BJ (cell line): ENCODE measurements at regions not wholly inside any gene's neighbourhood (a gene's known extent, or its start where the extent isn't known, plus 50 kb on each side); places are given as distances from the start of the nearest gene placed in this dataset.

ENCODE experiments used
- CTCF ChIA-PET: fragments of 350-600 bp; formaldehyde crosslinking; extraction: SDS; loops from one replicate; lab custom pipeline; 2021; ENCODE audit warnings: antibody characterized with exemption, inconsistent platforms; lab: Yijun Ruan, JAX
- POLR2A ChIA-PET: fragments of 300-600 bp; sonication (Branson Sonifier 250); formaldehyde crosslinking; extraction: SDS; loops from one replicate; lab custom pipeline; 2021; ENCODE audit warnings: antibody characterized with exemption; lab: Charles Lee
- DNase-seq: peaks from one replicate; pipeline ENCODE4 v3.0.0-alpha.2; 2011; ENCODE audit warnings: low read depth
- H3K27me3 ChIP-seq: 2 replicates; pipeline ENCODE4 v1.6.0; 2011; ENCODE audit warnings: low read length; ENCODE audit not compliant: control insufficient read depth, insufficient read depth
- H3K36me3 ChIP-seq: 2 replicates; pipeline ENCODE4 v1.5.1; 2011; ENCODE audit warnings: low read length; ENCODE audit not compliant: control insufficient read depth, insufficient read depth
- H3K4me3 ChIP-seq: 2 replicates; pipeline ENCODE4 v1.5.1; 2011; ENCODE audit warnings: low read depth, mild to moderate bottlenecking, control low read depth, low read length
- TF ChIP-seq, protein P1 (sequence below): IDR thresholded peaks from 2 replicates; pipeline ENCODE4 v1.5.1; 2011; ENCODE audit warnings: low read depth, mild to moderate bottlenecking, control low read depth, inconsistent platforms, low read length, moderate library complexity; ENCODE audit not compliant: insufficient read depth

DNA sequence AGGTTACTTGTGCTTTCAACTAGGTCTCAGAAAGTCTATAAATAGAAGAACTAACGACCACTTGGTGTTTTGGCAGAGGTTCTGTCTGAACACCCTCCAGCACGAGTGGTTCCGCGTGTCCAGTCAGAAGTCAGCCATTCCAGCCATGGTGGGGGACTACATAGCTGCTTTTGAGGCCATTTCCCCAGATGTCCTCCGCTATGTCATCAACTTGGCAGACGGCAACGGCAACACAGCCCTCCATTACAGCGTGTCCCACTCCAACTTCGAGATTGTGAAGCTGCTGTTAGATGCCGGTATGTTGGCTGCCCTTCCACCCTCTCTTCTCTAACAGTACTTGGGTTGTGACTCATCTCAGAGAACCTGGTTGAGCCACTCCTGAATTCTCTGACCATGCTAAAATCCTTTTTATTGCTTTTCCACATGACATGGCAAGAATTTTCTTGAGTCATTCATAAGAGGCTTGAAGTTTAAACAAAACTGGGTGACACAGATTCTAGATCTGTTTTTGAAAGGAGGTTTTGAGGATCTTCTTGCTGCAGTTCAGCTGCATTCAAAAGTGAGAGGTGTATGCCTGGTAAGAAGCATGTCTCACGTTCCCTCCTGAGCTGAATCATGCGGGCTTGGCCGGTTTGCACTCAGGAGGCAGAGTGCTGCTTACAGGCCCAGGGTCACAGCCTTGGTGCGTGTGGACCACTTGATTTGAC, 103.1 kb upstream of the DMRT1 start:
- Histone ChIP-seq H3K4me3 (no peak overlapping the region), H3K27me3 (no peaks in the 10 kb centered on the region), H3K36me3 (peaks cover 24% of the 10 kb centered on the region)
- POLR2A ChIA-PET, result interaction anchor here (1.1 kb wide), 1 partner anchor 35 kb away, joined by 3 read pairs; no protein-coding TSS in a partner anchor
- TF ChIP-seq, protein P1, sequence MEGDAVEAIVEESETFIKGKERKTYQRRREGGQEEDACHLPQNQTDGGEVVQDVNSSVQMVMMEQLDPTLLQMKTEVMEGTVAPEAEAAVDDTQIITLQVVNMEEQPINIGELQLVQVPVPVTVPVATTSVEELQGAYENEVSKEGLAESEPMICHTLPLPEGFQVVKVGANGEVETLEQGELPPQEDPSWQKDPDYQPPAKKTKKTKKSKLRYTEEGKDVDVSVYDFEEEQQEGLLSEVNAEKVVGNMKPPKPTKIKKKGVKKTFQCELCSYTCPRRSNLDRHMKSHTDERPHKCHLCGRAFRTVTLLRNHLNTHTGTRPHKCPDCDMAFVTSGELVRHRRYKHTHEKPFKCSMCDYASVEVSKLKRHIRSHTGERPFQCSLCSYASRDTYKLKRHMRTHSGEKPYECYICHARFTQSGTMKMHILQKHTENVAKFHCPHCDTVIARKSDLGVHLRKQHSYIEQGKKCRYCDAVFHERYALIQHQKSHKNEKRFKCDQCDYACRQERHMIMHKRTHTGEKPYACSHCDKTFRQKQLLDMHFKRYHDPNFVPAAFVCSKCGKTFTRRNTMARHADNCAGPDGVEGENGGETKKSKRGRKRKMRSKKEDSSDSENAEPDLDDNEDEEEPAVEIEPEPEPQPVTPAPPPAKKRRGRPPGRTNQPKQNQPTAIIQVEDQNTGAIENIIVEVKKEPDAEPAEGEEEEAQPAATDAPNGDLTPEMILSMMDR, result no peak
- peak; percentile 98 for DNase-seq
- CTCF ChIA-PET, result interaction anchor here (0.7 to 2.0 kb wide), 5 partner anchors 11 to 124 kb away, joined by 3 to 9 read pairs (median 4); no protein-coding TSS in a partner anchor

DNA sequence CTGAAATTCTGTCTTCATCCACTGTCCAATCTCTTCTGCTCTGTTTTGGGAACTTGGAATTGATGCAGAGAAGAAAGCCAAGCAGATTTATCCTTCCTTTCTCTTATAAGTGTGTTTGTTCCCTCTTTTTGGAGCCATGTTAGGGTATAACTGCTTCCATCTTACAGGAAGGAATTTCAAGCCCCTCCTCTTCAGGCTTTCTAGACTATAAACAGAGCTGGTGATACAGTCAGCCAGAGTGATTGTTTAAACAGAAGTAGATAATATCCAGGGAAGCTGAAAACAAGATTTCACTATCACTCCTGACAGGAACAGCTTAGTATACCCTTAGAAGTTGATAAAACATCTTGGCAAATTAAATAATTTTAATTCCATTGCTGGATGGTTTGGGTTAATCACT, 102.1 kb upstream of the DMRT1 start:
- H3K36me3 ChIP-seq, result peaks cover 23% of the 10 kb centered on the region
- DNase-seq, result no peak
- no peak overlapping the region for H3K4me3 ChIP-seq
- ChIA-PET CTCF (interaction anchor here (1.5 to 2.0 kb wide), 3 partner anchors 10 to 55 kb away, joined by 3 to 9 read pairs (median 4); no protein-coding TSS in a partner anchor), POLR2A (no interaction called here)
- TF ChIP-seq, protein P1, result no peak
- H3K27me3 ChIP-seq, result no peaks in the 10 kb centered on the region

DNA sequence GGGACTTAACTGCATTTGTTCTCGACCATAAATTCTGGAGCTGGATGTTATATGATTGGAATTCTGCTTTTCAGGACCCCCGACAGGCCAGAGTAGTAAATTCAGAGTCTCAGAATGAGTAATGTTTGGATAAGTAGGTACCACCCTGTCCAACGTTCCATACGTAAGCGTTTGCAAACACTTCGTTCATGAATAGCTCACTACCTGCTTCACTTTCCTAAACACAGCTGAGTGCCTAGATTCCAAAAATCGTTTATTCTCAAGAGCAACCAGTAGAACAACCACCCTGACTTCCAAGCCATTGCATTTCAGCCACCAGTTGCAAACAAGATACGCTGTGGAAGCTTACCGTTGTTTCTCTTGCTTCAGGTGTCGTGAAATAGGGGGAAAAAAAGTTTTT, 101.3 kb upstream of the DMRT1 start:
- DNase-seq, result no peak
- TF ChIP-seq, protein P1, result no peak
- Histone ChIP-seq H3K27me3 (no peaks in the 10 kb centered on the region), H3K4me3 (no peak overlapping the region), H3K36me3 (peaks cover 23% of the 10 kb centered on the region)
- ChIA-PET CTCF (interaction anchor here (2.0 kb wide), 1 partner anchor 9 kb away, joined by 9 read pairs; no protein-coding TSS in a partner anchor), POLR2A (no interaction called here)

DNA sequence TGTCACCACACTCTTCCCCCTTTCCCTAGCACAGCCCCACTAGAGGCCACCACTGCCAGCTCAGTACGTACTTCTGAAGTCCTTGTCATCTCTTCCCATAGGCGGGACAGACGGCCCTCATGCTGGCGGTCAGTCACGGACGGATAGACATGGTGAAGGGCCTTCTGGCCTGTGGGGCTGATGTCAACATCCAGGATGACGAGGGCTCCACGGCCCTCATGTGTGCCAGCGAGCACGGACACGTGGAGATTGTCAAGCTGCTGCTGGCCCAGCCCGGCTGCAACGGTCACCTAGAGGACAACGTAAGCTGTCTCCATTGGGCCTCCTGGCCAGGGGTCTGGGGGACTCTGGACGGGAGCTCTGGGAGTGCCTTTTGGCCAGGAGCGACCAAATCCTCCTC, 99.4 kb upstream of the DMRT1 start:
- Histone ChIP-seq H3K4me3 (no peak overlapping the region), H3K27me3 (no peaks in the 10 kb centered on the region), H3K36me3 (peaks cover 19% of the 10 kb centered on the region)
- TF ChIP-seq, protein P1, result no peak
- DNase-seq, result no peak
- CTCF ChIA-PET, result interaction anchor here (1.6 kb wide), 1 partner anchor 10 kb away, joined by 5 read pairs; no protein-coding TSS in a partner anchor
- POLR2A ChIA-PET, result no interaction called here

DNA sequence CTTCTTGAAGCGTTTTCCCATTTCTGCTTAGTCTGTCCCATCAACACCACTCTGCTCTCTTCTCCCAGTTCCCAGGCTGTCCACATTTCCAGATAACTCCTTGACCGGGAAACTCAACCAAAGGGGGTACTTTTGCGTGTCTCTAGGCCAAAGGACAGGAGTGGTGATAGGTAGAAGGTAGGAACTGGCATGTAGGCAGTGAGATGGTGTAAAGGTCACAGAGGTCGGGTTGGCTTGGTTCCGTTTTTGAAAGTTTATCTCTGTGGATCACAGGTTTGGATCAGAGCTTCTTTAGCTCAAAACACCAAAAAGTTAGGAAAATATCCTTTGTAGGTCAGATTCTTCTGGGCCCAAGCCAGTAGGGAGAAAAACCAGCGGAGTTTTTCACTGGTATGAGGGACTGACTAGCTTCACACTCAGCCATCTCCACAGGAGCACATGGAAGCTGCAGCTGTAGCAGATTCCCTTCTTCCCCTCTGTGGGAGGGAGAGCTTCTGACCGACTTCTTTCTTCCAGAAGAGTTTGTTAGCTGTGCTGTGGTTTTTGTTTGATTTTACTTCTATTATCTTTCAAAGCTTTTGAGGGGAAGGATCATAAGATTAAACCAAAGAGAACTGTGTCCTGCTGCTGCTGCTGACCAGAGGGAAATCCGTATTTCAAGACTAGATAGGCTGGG, 98.4 kb upstream of the DMRT1 start:
- TF ChIP-seq, protein P1, result no peak
- ChIA-PET POLR2A (no interaction called here), CTCF (interaction anchor here (0.9 to 1.6 kb wide), 3 partner anchors 9 to 49 kb away, joined by 3 to 5 read pairs (median 4); no protein-coding TSS in a partner anchor)
- H3K36me3 ChIP-seq, result peaks cover 19% of the 10 kb centered on the region
- DNase-seq, result no peak
- H3K4me3 ChIP-seq, result no peak overlapping the region
- no peaks in the 10 kb centered on the region for H3K27me3 ChIP-seq
